Lung (tissue), 11 donors: ENCODE measurements at regions not wholly inside any gene's neighbourhood (a gene's known extent, or its start where the extent isn't known, plus 50 kb on each side); places are given as distances from the start of the nearest gene placed in this dataset.
A peak's percentile ranks its signal among the peaks of the same experiment; 100 is the strongest.

Experiments used
- ATAC-seq: fragments of 200-7000 bp; cut with Tn5 transposase; one replicate; pipeline ENCODE4 v1.9.1; 2020; ENCODE audit warnings: moderate number of reproducible peaks; ENCODE audit not compliant: insufficient read depth, low FRiP score
- DNase-seq, 3 donors: peaks; one replicate each; pipeline ENCODE4 v3.0.0-alpha.2; 2013 to 2017
- H3K27ac ChIP-seq, 2 donors: one replicate each; pipeline ENCODE4 v1.5.1; 2013; ENCODE audit warnings: mild to moderate bottlenecking in 2 of 2, moderate library complexity in 2 of 2, control low read depth in 1 of 2, inconsistent platforms in 1 of 2, low read depth in 1 of 2, low read length in 1 of 2
- H3K27me3 ChIP-seq, 3 donors: one replicate each; pipeline ENCODE4 v1.5.1; 2013; ENCODE audit warnings: low read length in 2 of 3; ENCODE audit not compliant: control insufficient read depth in 3 of 3, insufficient read depth in 3 of 3
- H3K36me3 ChIP-seq, 4 donors: one replicate each; pipeline ENCODE4 v1.5.1; 2013; ENCODE audit warnings: low read length in 4 of 4, mild to moderate bottlenecking in 1 of 4, moderate library complexity in 1 of 4; ENCODE audit not compliant: control insufficient read depth in 4 of 4, insufficient read depth in 4 of 4
- H3K4me1 ChIP-seq, 5 donors: one replicate each; pipeline ENCODE4 v1.5.1; 2013; ENCODE audit warnings: low read length in 5 of 5, mild to moderate bottlenecking in 2 of 5, moderate library complexity in 1 of 5; ENCODE audit not compliant: control insufficient read depth in 5 of 5, insufficient read depth in 5 of 5
- H3K4me3 ChIP-seq: one replicate; pipeline ENCODE4 v1.5.1; 2013; ENCODE audit warnings: mild to moderate bottlenecking, control low read depth, moderate library complexity
- H3K9ac ChIP-seq, 2 donors: one replicate each; pipeline ENCODE4 v1.5.1; 2013; ENCODE audit warnings: low read length in 2 of 2, control low read depth in 1 of 2; ENCODE audit not compliant: insufficient read depth in 1 of 2
- H3K9me3 ChIP-seq, 4 donors: one replicate each; pipeline ENCODE4 v1.5.1; 2013; ENCODE audit warnings: low read length in 3 of 4, mild to moderate bottlenecking in 1 of 4, moderate library complexity in 1 of 4; ENCODE audit not compliant: control insufficient read depth in 4 of 4, insufficient read depth in 3 of 4
- CTCF ChIP-seq: IDR thresholded peaks from 2 replicates; pipeline ENCODE4 v1.5.1; 2012; ENCODE audit warnings: mild to moderate bottlenecking; ENCODE audit errors: control extremely low read depth, extremely low read depth
- WGBS, 2 donors: extraction: QIAGEN DNeasy Blood & Tissue Kit; methylation state at CpG; one replicate each; pipeline ENCODE4 v1.1.7; 2013; 5-methylcytosine and 5-hydroxymethylcytosine counted together
- donor health status: control.
- donor health status: control.
- donor health status: Bipolar disorder and iron deficiency.
- donor health status: healthy.
- donor health status: DM: yes; HTN: yes; CAD: no.

GRCh38 chr22:49014227-49015201 lies 813.2 kb downstream of the BRD1 start:
- 75 to 87% methylated on average over 24 of the region's 24 CpGs for WGBS, 2 donors
- no peaks in the 10 kb centered on the region for H3K36me3 ChIP-seq
- DNase-seq = no peak
- no peaks in the 10 kb centered on the region for H3K9me3 ChIP-seq
- no peak for TF ChIP-seq CTCF
- no peak for ATAC-seq
- H3K27me3 ChIP-seq = no peaks in the 10 kb centered on the region
- H3K27ac ChIP-seq = no peak overlapping the region
- H3K4me3 ChIP-seq = no peak overlapping the region
- H3K4me1 ChIP-seq = peaks cover 0 to 10% (median 0%) of the 10 kb centered on the region in 5 donors
- no peak overlapping the region for H3K9ac ChIP-seq

GRCh38 chr22:49013707-49014106 lies 814.0 kb downstream of the BRD1 start:
- 93 to 97% methylated on average over 12 of the region's 12 CpGs for WGBS, 2 donors
- ATAC-seq = no peak

GRCh38 chr22:49012712-49013395 lies 814.8 kb downstream of the BRD1 start:
- TF ChIP-seq CTCF = no peak
- DNase-seq (peak in 2 of 3 donors; percentile 1 to 37), ATAC-seq (no peak)
- Histone ChIP-seq H3K27me3 (no peaks in the 10 kb centered on the region), H3K9ac (no peak overlapping the region), H3K27ac (no peak overlapping the region), H3K4me1 (peaks cover 0 to 6% (median 0%) of the 10 kb centered on the region in 5 donors), H3K9me3 (no peaks in the 10 kb centered on the region), H3K36me3 (no peaks in the 10 kb centered on the region), H3K4me3 (no peak overlapping the region)
- 59 to 73% methylated on average over 12 of the region's 12 CpGs for WGBS, 2 donors

More at GRCh38 chr22:49013707-49014106, 814.0 kb downstream of the BRD1 start:
- Histone ChIP-seq H3K27ac (no peak overlapping the region), H3K9me3 (no peaks in the 10 kb centered on the region), H3K36me3 (no peaks in the 10 kb centered on the region), H3K4me3 (no peak overlapping the region), H3K27me3 (no peaks in the 10 kb centered on the region), H3K4me1 (peaks cover 0 to 10% (median 0%) of the 10 kb centered on the region in 5 donors), H3K9ac (no peak overlapping the region)
- TF ChIP-seq CTCF = no peak
- DNase-seq = no peak
